NB4 (cell line): ENCODE measurements at regions not wholly inside any gene's neighbourhood (a gene's known extent, or its start where the extent isn't known, plus 50 kb on each side); places are given as distances from the start of the nearest gene placed in this dataset.

Experiments
- CTCF ChIP-seq: IDR thresholded peaks from one replicate; pipeline ENCODE4 v1.5.1; 2012; ENCODE audit warnings: low read depth, low read length
- MAX ChIP-seq: IDR thresholded peaks from 2 replicates; pipeline ENCODE4 v1.6.1; 2011; ENCODE audit warnings: low read depth, low read length
- MYC ChIP-seq: IDR thresholded peaks from 2 replicates; pipeline ENCODE4 v1.6.1; 2011; ENCODE audit warnings: low read depth, low read length
- POLR2A ChIP-seq: IDR thresholded peaks from 2 replicates; pipeline ENCODE4 v1.6.1; 2011; ENCODE audit warnings: mild to moderate bottlenecking; ENCODE audit not compliant: insufficient read length; ENCODE audit errors: extremely low read depth

- TF ChIP-seq POLR2A (no peak), CTCF (no peak), MAX (no peak), MYC (no peak)
Measured at GRCh38 chr5:96317945-96318344, 115.1 kb downstream of the PCSK1 start.
